ENCODE measurements at regions not wholly inside any gene's neighbourhood (a gene's known extent, or its start where the extent isn't known, plus 50 kb on each side); places are given as distances from the start of the nearest gene placed in this dataset.

DNA sequence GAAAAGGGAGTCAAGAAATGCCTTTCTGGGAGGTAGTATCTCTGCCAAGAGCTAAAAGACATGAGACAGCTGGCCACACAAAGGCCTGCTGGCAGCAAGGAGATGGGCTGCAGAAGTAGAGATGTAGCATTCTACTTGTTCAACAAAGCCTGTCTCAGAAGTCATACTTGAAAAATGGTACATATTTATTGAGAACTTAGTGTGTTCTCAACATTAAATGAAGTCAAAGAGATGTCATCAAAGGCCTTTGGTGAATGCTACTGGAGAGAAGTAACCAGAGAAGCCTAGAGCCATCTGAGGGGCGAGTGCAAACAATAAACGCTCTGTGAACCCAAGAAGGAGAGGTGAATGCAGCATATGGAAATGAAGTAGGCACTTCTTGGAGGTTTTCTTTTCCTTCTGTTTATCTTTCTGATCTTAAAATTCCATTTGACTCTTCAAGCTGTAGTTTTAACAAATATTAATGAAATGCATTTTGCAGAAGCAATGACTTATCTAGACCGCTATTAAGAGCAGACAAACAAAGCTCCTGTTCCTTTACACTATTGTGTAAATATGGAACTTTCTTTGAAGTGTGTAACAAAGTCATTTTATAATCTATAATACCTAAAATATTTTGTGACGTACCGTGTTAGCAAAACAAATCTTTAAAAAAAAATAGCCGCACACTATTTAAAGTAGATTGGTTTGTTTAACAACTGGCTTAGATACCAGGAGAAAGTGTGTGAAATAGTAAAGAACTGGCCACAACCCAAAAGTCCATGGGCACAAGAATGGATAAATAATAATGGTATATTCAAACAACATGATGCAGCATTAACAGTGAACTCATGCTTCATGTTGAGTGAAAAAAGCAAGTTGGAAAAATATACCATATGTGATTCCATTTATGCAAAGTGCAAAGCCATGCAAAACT lies 70.2 kb downstream of the ZNF608 start:
- H3K4me2 ChIP-seq (replicated peaks; ENCODE audit: extremely low read depth, low read length, poor library complexity, severe bottlenecking): no peak overlapping the region
- no peaks in the 10 kb centered on the region for H3K27me3 ChIP-seq (ENCODE audit: control insufficient read depth in 2 of 2, insufficient read depth in 2 of 2, low read length in 2 of 2)
- TF ChIP-seq, protein P1, sequence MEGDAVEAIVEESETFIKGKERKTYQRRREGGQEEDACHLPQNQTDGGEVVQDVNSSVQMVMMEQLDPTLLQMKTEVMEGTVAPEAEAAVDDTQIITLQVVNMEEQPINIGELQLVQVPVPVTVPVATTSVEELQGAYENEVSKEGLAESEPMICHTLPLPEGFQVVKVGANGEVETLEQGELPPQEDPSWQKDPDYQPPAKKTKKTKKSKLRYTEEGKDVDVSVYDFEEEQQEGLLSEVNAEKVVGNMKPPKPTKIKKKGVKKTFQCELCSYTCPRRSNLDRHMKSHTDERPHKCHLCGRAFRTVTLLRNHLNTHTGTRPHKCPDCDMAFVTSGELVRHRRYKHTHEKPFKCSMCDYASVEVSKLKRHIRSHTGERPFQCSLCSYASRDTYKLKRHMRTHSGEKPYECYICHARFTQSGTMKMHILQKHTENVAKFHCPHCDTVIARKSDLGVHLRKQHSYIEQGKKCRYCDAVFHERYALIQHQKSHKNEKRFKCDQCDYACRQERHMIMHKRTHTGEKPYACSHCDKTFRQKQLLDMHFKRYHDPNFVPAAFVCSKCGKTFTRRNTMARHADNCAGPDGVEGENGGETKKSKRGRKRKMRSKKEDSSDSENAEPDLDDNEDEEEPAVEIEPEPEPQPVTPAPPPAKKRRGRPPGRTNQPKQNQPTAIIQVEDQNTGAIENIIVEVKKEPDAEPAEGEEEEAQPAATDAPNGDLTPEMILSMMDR (IDR thresholded peaks at IDR 0.05): no peak
- Mint-ChIP-seq H3K27ac (peak overlapping the region in 1 of 7 donors; percentile 37), H3K36me3 (no peaks in the 10 kb centered on the region), H3K9me3 (no peaks in the 10 kb centered on the region), H3K4me3 (no peak overlapping the region), H3K27me3 (ENCODE audit: low read depth in 3 of 3) (peaks cover 0 to 7% (median under 1%) of the 10 kb centered on the region in 3 donors), H3K4me1 (peaks cover 9% of the 10 kb centered on the region)
- no peak for DNase-seq
- no peak overlapping the region for H3K4me3 ChIP-seq (replicated peaks in 1 of 3; ENCODE audit: low read depth in 2 of 3, low read length in 3 of 3)
- H3K9ac ChIP-seq (ENCODE audit: insufficient read depth, low read length, poor library complexity, severe bottlenecking): no peak overlapping the region
- WGBS (ENCODE audit: insufficient coverage): 94% methylated on average over 2 of the region's 6 CpGs
- H3K36me3 ChIP-seq (replicated peaks in 1 of 2; ENCODE audit: control insufficient read depth in 1 of 2, insufficient read depth in 2 of 2, low read length in 2 of 2): no peaks in the 10 kb centered on the region
- no peaks in the 10 kb centered on the region for H4K20me1 ChIP-seq (ENCODE audit: insufficient read depth, low read length)
- no peaks in the 10 kb centered on the region for H3K9me3 ChIP-seq (replicated peaks in 1 of 2; ENCODE audit: control insufficient read depth in 1 of 2, insufficient read depth in 1 of 2, low read length in 2 of 2)
- H3K79me2 ChIP-seq (ENCODE audit: insufficient read depth, low read length): no peaks in the 10 kb centered on the region
- H3K27ac ChIP-seq (ENCODE audit: low read depth in 1 of 2, low read length in 2 of 2): no peak overlapping the region
- intact Hi-C loops (cut with micrococcal nuclease): no loop called here
- H2AFZ ChIP-seq (ENCODE audit: insufficient read depth, low read depth, low read length, poor library complexity, severe bottlenecking): no peak overlapping the region
- no peaks in the 10 kb centered on the region for H3K4me1 ChIP-seq (ENCODE audit: control insufficient read depth in 1 of 2, insufficient read depth in 2 of 2, low read length in 2 of 2)

DNA sequence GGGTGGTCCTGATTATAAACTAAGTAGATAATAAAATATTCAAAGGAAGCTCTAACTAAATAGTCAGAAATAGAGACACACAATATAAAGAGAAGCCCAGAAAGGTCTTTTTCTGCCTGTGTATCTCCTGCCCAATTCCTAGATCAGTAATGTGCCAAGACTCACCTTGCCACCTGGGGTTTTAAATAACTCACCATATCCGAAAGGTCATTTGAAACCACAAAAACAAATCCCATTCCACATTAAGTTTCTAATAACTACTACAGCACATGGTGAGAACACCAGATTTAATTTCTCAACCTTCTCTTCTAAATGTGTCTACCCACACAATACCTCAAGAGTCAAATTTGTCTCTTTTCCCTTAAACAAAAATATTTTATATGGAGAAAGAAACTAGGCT lies 75.2 kb downstream of the ZNF608 start:
- intact Hi-C loops (cut with micrococcal nuclease): no loop called here
- no peaks in the 10 kb centered on the region for H3K9me3 Mint-ChIP-seq
- no peak overlapping the region for H2AFZ ChIP-seq (ENCODE audit: insufficient read depth, low read depth, low read length, poor library complexity, severe bottlenecking)
- H3K36me3 ChIP-seq (replicated peaks in 1 of 2; ENCODE audit: control insufficient read depth in 1 of 2, insufficient read depth in 2 of 2, low read length in 2 of 2): no peaks in the 10 kb centered on the region
- TF ChIP-seq, protein P1 (IDR thresholded peaks at IDR 0.05): no peak
- no peak overlapping the region for H3K27ac Mint-ChIP-seq
- H4K20me1 ChIP-seq (ENCODE audit: insufficient read depth, low read length): no peaks in the 10 kb centered on the region
- no peak overlapping the region for H3K4me2 ChIP-seq (replicated peaks; ENCODE audit: extremely low read depth, low read length, poor library complexity, severe bottlenecking)
- no peak overlapping the region for H3K9ac ChIP-seq (ENCODE audit: insufficient read depth, low read length, poor library complexity, severe bottlenecking)
- no peak overlapping the region for H3K4me3 ChIP-seq (replicated peaks in 1 of 3; ENCODE audit: low read depth in 2 of 3, low read length in 3 of 3)
- no peaks in the 10 kb centered on the region for H3K9me3 ChIP-seq (replicated peaks in 1 of 2; ENCODE audit: control insufficient read depth in 1 of 2, insufficient read depth in 1 of 2, low read length in 2 of 2)
- H3K4me1 Mint-ChIP-seq: no peaks in the 10 kb centered on the region
- H3K36me3 Mint-ChIP-seq: no peaks in the 10 kb centered on the region
- WGBS (ENCODE audit: insufficient coverage): 100% methylated on average over 1 of the region's 1 CpG
- H3K4me1 ChIP-seq (ENCODE audit: control insufficient read depth in 1 of 2, insufficient read depth in 2 of 2, low read length in 2 of 2): no peaks in the 10 kb centered on the region
- H3K27me3 Mint-ChIP-seq (ENCODE audit: low read depth in 3 of 3): peaks cover 0 to 5% (median 0%) of the 10 kb centered on the region in 3 donors
- H3K27ac ChIP-seq (ENCODE audit: low read depth in 1 of 2, low read length in 2 of 2): no peak overlapping the region
- no peak overlapping the region for H3K4me3 Mint-ChIP-seq
- H3K79me2 ChIP-seq (ENCODE audit: insufficient read depth, low read length): no peaks in the 10 kb centered on the region
- DNase-seq: no peak
- H3K27me3 ChIP-seq (ENCODE audit: control insufficient read depth in 2 of 2, insufficient read depth in 2 of 2, low read length in 2 of 2): no peaks in the 10 kb centered on the region

Measured in CD14-positive monocyte (primary cell).